Activated naive CD8-positive, alpha-beta T cell treated with anti-CD3 and anti-CD28 coated beads, Interleukin-2, amount 50 U/mL, for 24 hours (primary cell): ENCODE measurements at regions not wholly inside any gene's neighbourhood (a gene's known extent, or its start where the extent isn't known, plus 50 kb on each side); places are given as distances from the start of the nearest gene placed in this dataset.

Experiments
- ATAC-seq: fragments of 150-1000 bp; cut with Tn5 transposase; one replicate; pipeline ENCODE4 v1.10.0; 2021
- DNase-seq: peaks from one replicate; pipeline ENCODE4 v3.0.0; 2021
- H3K27ac Mint-ChIP-seq: one replicate; pipeline ENCODE4 v1.8.0; 2021; ENCODE audit warnings: mild to moderate bottlenecking, mixed read lengths
- H3K27me3 Mint-ChIP-seq: one replicate; pipeline ENCODE4 v1.8.0; 2021; ENCODE audit warnings: mixed read lengths
- H3K36me3 Mint-ChIP-seq: one replicate; pipeline ENCODE4 v1.8.0; 2021; ENCODE audit warnings: low read depth, mixed read lengths
- H3K4me1 Mint-ChIP-seq: one replicate; pipeline ENCODE4 v1.8.0; 2021; ENCODE audit warnings: mixed read lengths
- H3K4me3 Mint-ChIP-seq: one replicate; pipeline ENCODE4 v1.8.0; 2021; ENCODE audit warnings: mild to moderate bottlenecking, moderate library complexity, mixed read lengths
- H3K9me3 Mint-ChIP-seq: one replicate; pipeline ENCODE4 v1.8.0; 2021; ENCODE audit warnings: mixed read lengths

GRCh38 chr4:144338834-144339233, 198.3 kb upstream of the GYPA start:
- no peaks in the 10 kb centered on the region for H3K36me3 Mint-ChIP-seq
- peak overlapping the region; percentile 33 for H3K27ac Mint-ChIP-seq
- peaks cover 3% of the 10 kb centered on the region for H3K27me3 Mint-ChIP-seq
- DNase-seq (no peak), ATAC-seq (no peak)
- peaks cover 9% of the 10 kb centered on the region for H3K9me3 Mint-ChIP-seq
- peaks cover 3% of the 10 kb centered on the region for H3K4me1 Mint-ChIP-seq
- no peak overlapping the region for H3K4me3 Mint-ChIP-seq

GRCh38 chr4:144340931-144341330, 200.4 kb upstream of the GYPA start:
- no peak for ATAC-seq
- H3K9me3 Mint-ChIP-seq: peaks cover 9% of the 10 kb centered on the region
- H3K36me3 Mint-ChIP-seq: no peaks in the 10 kb centered on the region
- DNase-seq: no peak
- no peak overlapping the region for H3K4me3 Mint-ChIP-seq
- no peak overlapping the region for H3K27ac Mint-ChIP-seq
- H3K4me1 Mint-ChIP-seq: peaks cover 3% of the 10 kb centered on the region
- peaks cover 3% of the 10 kb centered on the region for H3K27me3 Mint-ChIP-seq

GRCh38 chr4:144342949-144343760, 202.6 kb upstream of the GYPA start:
- Mint-ChIP-seq H3K4me1 (peaks cover 2% of the 10 kb centered on the region), H3K4me3 (no peak overlapping the region), H3K27me3 (peaks cover 3% of the 10 kb centered on the region), H3K36me3 (no peaks in the 10 kb centered on the region), H3K9me3 (peaks cover 9% of the 10 kb centered on the region), H3K27ac (no peak overlapping the region)
- no peak for ATAC-seq
- DNase-seq: no peak

- Mint-ChIP-seq H3K4me1 (no peaks in the 10 kb centered on the region), H3K9me3 (no peaks in the 10 kb centered on the region), H3K27ac (no peak overlapping the region), H3K27me3 (no peaks in the 10 kb centered on the region), H3K4me3 (no peak overlapping the region), H3K36me3 (no peaks in the 10 kb centered on the region)
- ATAC-seq (no peak), DNase-seq (no peak)
Measured at GRCh38 chr4:144347121-144347520, 206.6 kb upstream of the GYPA start.

- Mint-ChIP-seq H3K4me1 (no peaks in the 10 kb centered on the region), H3K36me3 (no peaks in the 10 kb centered on the region), H3K9me3 (no peaks in the 10 kb centered on the region), H3K27ac (no peak overlapping the region), H3K4me3 (no peak overlapping the region), H3K27me3 (peaks cover 1% of the 10 kb centered on the region)
- ATAC-seq (no peak), DNase-seq (no peak)
Measured at GRCh38 chr4:144350706-144351105, 210.2 kb upstream of the GYPA start.

- no peak for DNase-seq
Measured at GRCh38 chr4:144351306-144351705, 210.8 kb upstream of the GYPA start.

GRCh38 chr4:144353292-144353691, 212.8 kb upstream of the GYPA start:
- Mint-ChIP-seq H3K9me3 (no peaks in the 10 kb centered on the region), H3K27ac (no peak overlapping the region), H3K4me1 (peaks cover 2% of the 10 kb centered on the region), H3K27me3 (peaks cover 7% of the 10 kb centered on the region), H3K36me3 (no peaks in the 10 kb centered on the region), H3K4me3 (no peak overlapping the region)
- DNase-seq (no peak), ATAC-seq (no peak)

More at GRCh38 chr4:144351306-144351705, 210.8 kb upstream of the GYPA start:
- H3K4me3 Mint-ChIP-seq: no peak overlapping the region
- ATAC-seq: no peak
- no peaks in the 10 kb centered on the region for H3K9me3 Mint-ChIP-seq
- peaks cover 3% of the 10 kb centered on the region for H3K27me3 Mint-ChIP-seq
- H3K36me3 Mint-ChIP-seq: no peaks in the 10 kb centered on the region
- H3K4me1 Mint-ChIP-seq: no peaks in the 10 kb centered on the region
- H3K27ac Mint-ChIP-seq: no peak overlapping the region

GRCh38 chr4:144355811-144356757, 215.6 kb upstream of the GYPA start:
- H3K4me3 Mint-ChIP-seq: no peak overlapping the region
- no peaks in the 10 kb centered on the region for H3K36me3 Mint-ChIP-seq
- peaks cover 7% of the 10 kb centered on the region for H3K27me3 Mint-ChIP-seq
- H3K27ac Mint-ChIP-seq: no peak overlapping the region
- ATAC-seq (peak; percentile 66), DNase-seq (peak; percentile 7)
- H3K9me3 Mint-ChIP-seq: no peaks in the 10 kb centered on the region
- H3K4me1 Mint-ChIP-seq: peaks cover 2% of the 10 kb centered on the region

- peaks cover 7% of the 10 kb centered on the region for H3K27me3 Mint-ChIP-seq
- ATAC-seq (no peak), DNase-seq (no peak)
- H3K4me3 Mint-ChIP-seq: no peak overlapping the region
- H3K36me3 Mint-ChIP-seq: no peaks in the 10 kb centered on the region
- H3K4me1 Mint-ChIP-seq: peaks cover 2% of the 10 kb centered on the region
- no peak overlapping the region for H3K27ac Mint-ChIP-seq
- H3K9me3 Mint-ChIP-seq: no peaks in the 10 kb centered on the region
Measured at GRCh38 chr4:144356941-144357381, 216.4 kb upstream of the GYPA start.

GRCh38 chr4:144357975-144358374, 217.5 kb upstream of the GYPA start:
- DNase-seq: no peak
- no peak overlapping the region for H3K4me3 Mint-ChIP-seq
- peaks cover 7% of the 10 kb centered on the region for H3K27me3 Mint-ChIP-seq
- peaks cover 2% of the 10 kb centered on the region for H3K4me1 Mint-ChIP-seq
- ATAC-seq: no peak
- no peaks in the 10 kb centered on the region for H3K36me3 Mint-ChIP-seq
- no peak overlapping the region for H3K27ac Mint-ChIP-seq
- H3K9me3 Mint-ChIP-seq: no peaks in the 10 kb centered on the region

GRCh38 chr4:144360146-144360793, 219.8 kb upstream of the GYPA start:
- no peak overlapping the region for H3K27ac Mint-ChIP-seq
- ATAC-seq (no peak), DNase-seq (no peak)

GRCh38 chr4:144362366-144362765, 221.8 kb upstream of the GYPA start:
- no peak overlapping the region for H3K27ac Mint-ChIP-seq
- ATAC-seq: no peak

More at GRCh38 chr4:144360146-144360793, 219.8 kb upstream of the GYPA start:
- Mint-ChIP-seq H3K4me3 (no peak overlapping the region), H3K9me3 (no peaks in the 10 kb centered on the region), H3K27me3 (peaks cover 7% of the 10 kb centered on the region), H3K36me3 (no peaks in the 10 kb centered on the region), H3K4me1 (peaks cover 2% of the 10 kb centered on the region)

GRCh38 chr4:144363890-144364289, 223.4 kb upstream of the GYPA start:
- no peak for DNase-seq
- Mint-ChIP-seq H3K27ac (no peak overlapping the region), H3K4me3 (no peak overlapping the region), H3K9me3 (no peaks in the 10 kb centered on the region), H3K36me3 (no peaks in the 10 kb centered on the region), H3K27me3 (no peaks in the 10 kb centered on the region), H3K4me1 (no peaks in the 10 kb centered on the region)
- no peak for ATAC-seq

More at GRCh38 chr4:144362366-144362765, 221.8 kb upstream of the GYPA start:
- Mint-ChIP-seq H3K9me3 (no peaks in the 10 kb centered on the region), H3K4me1 (peaks cover 2% of the 10 kb centered on the region), H3K36me3 (no peaks in the 10 kb centered on the region), H3K27me3 (no peaks in the 10 kb centered on the region), H3K4me3 (no peak overlapping the region)
- no peak for DNase-seq

GRCh38 chr4:144366425-144366824, 225.9 kb upstream of the GYPA start:
- Mint-ChIP-seq H3K4me1 (no peaks in the 10 kb centered on the region), H3K27me3 (no peaks in the 10 kb centered on the region), H3K27ac (no peak overlapping the region), H3K4me3 (no peak overlapping the region), H3K36me3 (no peaks in the 10 kb centered on the region), H3K9me3 (no peaks in the 10 kb centered on the region)
- DNase-seq (no peak), ATAC-seq (no peak)
